Body of pancreas (tissue), 4 donors: ENCODE measurements at regions not wholly inside any gene's neighbourhood (a gene's known extent, or its start where the extent isn't known, plus 50 kb on each side); places are given as distances from the start of the nearest gene placed in this dataset.

Experiments used
- CTCF ChIP-seq, 7 experiments: fragments of 450-650 bp in 4 of 7; fragments of 200-600 bp in 3 of 7; sonication (generic) in 3 of 7; IDR thresholded peaks; one replicate each; pipeline ENCODE4 v1.5.1; 2016 to 2019; ENCODE audit warnings: antibody characterized with exemption in 7 of 7
- POLR2A ChIP-seq, 3 donors: fragments of 450-650 bp; IDR thresholded peaks; one replicate each; pipeline ENCODE4 v1.6.1; 2016; ENCODE audit warnings: antibody characterized with exemption in 3 of 3, mild to moderate bottlenecking in 2 of 3

- peak in 1 of 7 experiments; percentile 19 for TF ChIP-seq CTCF (IDR thresholded peaks at IDR 0.05)
- no peak for TF ChIP-seq POLR2A (IDR thresholded peaks at IDR 0.05)
These were observed 90.9 kb upstream of the PIP4K2A start for GRCh38 chr10:22805304-22805703.
